A549 (cell line): ENCODE measurements at regions not wholly inside any gene's neighbourhood (a gene's known extent, or its start where the extent isn't known, plus 50 kb on each side); places are given as distances from the start of the nearest gene placed in this dataset.

ENCODE experiments used
- ATAC-seq, 2 experiments: fragments of 200-7000 bp in 1 of 2; fragments of >200 bp in 1 of 2; cut with Nextera tagmentation in 1 of 2; cut with Tn5 transposase in 1 of 2; 3 replicates each; pipeline versions ENCODE4 v1.8.0 to v1.9.1; 2018 to 2020; ENCODE audit warnings: mild to moderate bottlenecking in 1 of 2, moderate library complexity in 1 of 2
- CTCF ChIA-PET: fragments of 300-600 bp; sonication (Branson Sonifier 250); formaldehyde crosslinking; extraction: SDS; loops from one replicate; lab custom pipeline; 2021; ENCODE audit warnings: antibody characterized with exemption, inconsistent platforms; lab: Yijun Ruan, JAX
- POLR2A ChIA-PET: fragments of 350-600 bp; formaldehyde crosslinking; extraction: SDS; loops from one replicate; lab custom pipeline; 2021; ENCODE audit warnings: antibody characterized with exemption, inconsistent platforms; lab: Yijun Ruan, JAX
- DNase-seq, 2 experiments: peaks; one replicate each; pipeline versions ENCODE4 v3.0.0 to v3.0.0-alpha.2; 2011 to 2016; ENCODE audit warnings: low read depth in 1 of 2, low spot score in 1 of 2
- FAIRE-seq: peaks from 2 replicates; lab custom pipeline; 2011; peaks lifted over from hg19 to GRCh38; lab: Jason Lieb, UNC
- H3K27ac ChIP-seq, 2 experiments: fragments of >200 bp; sonication (Bioruptor Twin); formaldehyde crosslinking; 3 replicates each; pipeline ENCODE4 v1.5.1; 2016 to 2017
- H3K4me1 ChIP-seq: fragments of >200 bp; sonication (Bioruptor Twin); formaldehyde crosslinking; 3 replicates; pipeline ENCODE4 v1.6.1; 2016
- H3K4me2 ChIP-seq: fragments of >200 bp; sonication (Bioruptor Twin); formaldehyde crosslinking; 3 replicates; pipeline ENCODE4 v1.6.1; 2016
- H3K4me3 ChIP-seq: fragments of >200 bp; sonication (Bioruptor Twin); formaldehyde crosslinking; 3 replicates; pipeline ENCODE4 v1.5.1; 2016
- H3K9me3 ChIP-seq: fragments of >200 bp; sonication (Bioruptor Twin); formaldehyde crosslinking; 3 replicates; pipeline ENCODE4 v1.6.1; 2016
- ATOH8 ChIP-seq: fragments of 250-450 bp; sonication (Bioruptor Pico); IDR thresholded peaks from 2 replicates; pipeline ENCODE4 v1.5.0; 2020; ENCODE audit warnings: low read depth, mild to moderate bottlenecking, moderate library complexity
- BCL3 ChIP-seq: fragments of >200 bp; sonication (Bioruptor Twin); formaldehyde crosslinking; IDR thresholded peaks from 3 replicates; pipeline ENCODE4 v1.6.1; 2016
- CBX2 ChIP-seq: fragments of 200-600 bp; sonication (generic); IDR thresholded peaks from 2 replicates; pipeline ENCODE4 v1.6.1; 2016; ENCODE audit warnings: low read depth, mild to moderate bottlenecking, borderline replicate concordance
- CBX8 ChIP-seq: fragments of 200-600 bp; sonication (generic); IDR thresholded peaks from 2 replicates; pipeline ENCODE4 v1.6.1; 2016
- EHF ChIP-seq: fragments of 250-450 bp; sonication (Bioruptor Pico); IDR thresholded peaks from 2 replicates; pipeline ENCODE4 v1.5.0; 2020; ENCODE audit warnings: mild to moderate bottlenecking
- EHMT2 ChIP-seq: fragments of 200-600 bp; sonication (generic); IDR thresholded peaks from 2 replicates; pipeline ENCODE4 v1.6.1; 2016; ENCODE audit warnings: antibody characterized with exemption, low read depth, mild to moderate bottlenecking, moderate library complexity
- ELK1 ChIP-seq: fragments of 150-350 bp; IDR thresholded peaks from 2 replicates; pipeline ENCODE4 v1.6.1; 2014; ENCODE audit warnings: low read depth, mild to moderate bottlenecking, low read length
- EP300 ChIP-seq, 2 experiments: fragments of >200 bp; sonication (Bioruptor Twin); formaldehyde crosslinking; IDR thresholded peaks; 2 replicates in 1 of 2; 3 replicates in 1 of 2; pipeline ENCODE4 v1.6.1; 2016 to 2017
- HDAC2 ChIP-seq: fragments of 200-600 bp; sonication (generic); IDR thresholded peaks from 2 replicates; pipeline ENCODE4 v1.6.1; 2016
- HES2 ChIP-seq: fragments of >200 bp; sonication (Bioruptor Twin); formaldehyde crosslinking; IDR thresholded peaks from 2 replicates; pipeline ENCODE4 v1.6.1; 2016
- KDM5A ChIP-seq: fragments of 200-600 bp; sonication (generic); IDR thresholded peaks from 2 replicates; pipeline ENCODE4 v1.6.1; 2016; ENCODE audit warnings: antibody characterized with exemption, mild to moderate bottlenecking
- MAFK ChIP-seq: fragments of 450-650 bp; IDR thresholded peaks from 2 replicates; pipeline ENCODE4 v1.6.1; 2014; ENCODE audit not compliant: partially characterized antibody
- MAZ ChIP-seq: fragments of 150-350 bp; IDR thresholded peaks from 2 replicates; pipeline ENCODE4 v1.6.1; 2014; ENCODE audit warnings: antibody characterized with exemption, low read depth, low read length, borderline replicate concordance
- NFE2L2 ChIP-seq: fragments of 150-350 bp; conservative IDR thresholded peaks from 2 replicates; pipeline ENCODE4 v1.6.1; 2014; ENCODE audit warnings: low read length
- NPAS2 ChIP-seq: fragments of 250-450 bp; sonication (Bioruptor Pico); IDR thresholded peaks from 2 replicates; pipeline ENCODE4 v1.8.0; 2022; ENCODE audit warnings: mild to moderate bottlenecking, moderate library complexity, borderline replicate concordance
- NR3C1 ChIP-seq: fragments of >200 bp; sonication (Bioruptor Twin); formaldehyde crosslinking; IDR thresholded peaks from 3 replicates; pipeline ENCODE4 v1.6.1; 2017
- RARB ChIP-seq: fragments of 250-450 bp; sonication (Bioruptor Pico); IDR thresholded peaks from 2 replicates; pipeline ENCODE4 v1.8.0; 2021; ENCODE audit warnings: mild to moderate bottlenecking, moderate library complexity
- SMC3 ChIP-seq: fragments of >200 bp; sonication (Bioruptor Twin); formaldehyde crosslinking; IDR thresholded peaks from 3 replicates; pipeline ENCODE4 v1.6.1; 2018; ENCODE audit warnings: inconsistent platforms
- SREBF2 ChIP-seq: fragments of 450-650 bp; IDR thresholded peaks from 2 replicates; pipeline ENCODE4 v1.6.1; 2014; ENCODE audit warnings: mild to moderate bottlenecking, moderate library complexity
- TFCP2L1 ChIP-seq: fragments of 250-450 bp; sonication (Bioruptor Pico); IDR thresholded peaks from 2 replicates; pipeline ENCODE4 v1.5.0; 2021; ENCODE audit warnings: mild to moderate bottlenecking
- ZC3H11A ChIP-seq: fragments of 450-650 bp; IDR thresholded peaks from 2 replicates; pipeline ENCODE4 v1.6.1; 2014; ENCODE audit warnings: antibody characterized with exemption, mild to moderate bottlenecking
- ZFP36 ChIP-seq: fragments of 450-650 bp; IDR thresholded peaks from 2 replicates; pipeline ENCODE4 v1.6.1; 2014; ENCODE audit warnings: borderline replicate concordance; ENCODE audit not compliant: partially characterized antibody
- WGBS: methylation state at CpG from one replicate; pipeline ENCODE4 v1.1.6; 2017; ENCODE audit errors: missing lambda C conversion rate; 5-methylcytosine and 5-hydroxymethylcytosine counted together
- TF ChIP-seq, protein P1 (sequence below): IDR thresholded peaks from 2 replicates; pipeline ENCODE4 v1.6.1; 2012

- H3K4me2 ChIP-seq, result no peak overlapping the region
- H3K4me3 ChIP-seq, result no peak overlapping the region
- FAIRE-seq (no peak), ATAC-seq (no peak), DNase-seq (no peak)
- no peak overlapping the region for H3K27ac ChIP-seq
- POLR2A ChIA-PET, result no interaction called here
- CTCF ChIA-PET, result no interaction called here
- TF ChIP-seq EHF (CRISPR knock-in tag) (no peak), ELK1 (no peak), RARB (CRISPR knock-in tag) (no peak), NFE2L2 (no peak), MAZ (no peak), TFCP2L1 (CRISPR knock-in tag) (no peak), NPAS2 (no peak), SREBF2 (no peak), EP300 (IDR thresholded peaks at IDR 0.05) (no peak), BCL3 (no peak), ZFP36 (no peak), KDM5A (no peak)
- no peaks in the 10 kb centered on the region for H3K4me1 ChIP-seq
- no peaks in the 10 kb centered on the region for H3K9me3 ChIP-seq
Observed at GRCh38 chr7:13560441-13560840, 429.0 kb downstream of the ETV1 start.

DNA sequence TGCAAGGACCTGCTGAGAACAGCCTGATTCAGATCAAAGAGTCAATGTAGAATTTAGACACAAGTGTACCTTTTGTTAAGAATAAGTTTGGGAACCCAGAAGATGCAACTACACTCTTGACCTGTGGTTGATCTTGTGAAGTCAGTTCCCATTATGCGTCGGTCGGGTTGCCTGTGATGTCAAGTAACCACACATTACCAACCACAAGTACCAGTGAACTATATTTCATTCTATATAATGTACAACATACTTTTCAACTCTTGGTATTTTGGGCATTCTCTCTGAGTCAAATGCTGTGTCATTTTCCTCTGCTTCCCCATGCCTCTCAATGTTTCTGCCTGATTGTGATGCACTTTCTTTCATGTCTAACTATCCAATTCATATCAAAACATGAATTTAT, 426.2 kb downstream of the ETV1 start:
- WGBS, result 46% methylated on average over 3 of the region's 3 CpGs
- no peak for FAIRE-seq

GRCh38 chr7:13563680-13564079, 425.8 kb downstream of the ETV1 start:
- Histone ChIP-seq H3K4me3 (no peak overlapping the region), H3K9me3 (no peaks in the 10 kb centered on the region), H3K27ac (no peak overlapping the region), H3K4me2 (no peak overlapping the region), H3K4me1 (no peaks in the 10 kb centered on the region)
- POLR2A ChIA-PET, result no interaction called here
- TF ChIP-seq SMC3 (no peak), ZC3H11A (no peak), EHMT2 (no peak)
- ATAC-seq (no peak), DNase-seq (no peak), FAIRE-seq (no peak)
- WGBS, result 40% methylated on average over 5 of the region's 5 CpGs
- CTCF ChIA-PET, result no interaction called here

More for the DNA sequence above, 426.2 kb downstream of the ETV1 start:
- Histone ChIP-seq H3K4me2 (no peak overlapping the region), H3K4me3 (no peak overlapping the region), H3K9me3 (no peaks in the 10 kb centered on the region), H3K27ac (no peak overlapping the region), H3K4me1 (no peaks in the 10 kb centered on the region)
- ChIA-PET CTCF (no interaction called here), POLR2A (no interaction called here)
- ATAC-seq (no peak), DNase-seq (no peak)
- TF ChIP-seq CBX8 (no peak), BCL3 (no peak), MAFK (no peak), ATOH8 (CRISPR knock-in tag) (no peak), NR3C1 (no peak), HES2 (no peak), CBX2 (no peak), HDAC2 (no peak)
- TF ChIP-seq, protein P1, sequence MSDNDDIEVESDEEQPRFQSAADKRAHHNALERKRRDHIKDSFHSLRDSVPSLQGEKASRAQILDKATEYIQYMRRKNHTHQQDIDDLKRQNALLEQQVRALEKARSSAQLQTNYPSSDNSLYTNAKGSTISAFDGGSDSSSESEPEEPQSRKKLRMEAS, result no peak
